ENCODE measurements at regions not wholly inside any gene's neighbourhood (a gene's known extent, or its start where the extent isn't known, plus 50 kb on each side); places are given as distances from the start of the nearest gene placed in this dataset.
A peak's percentile ranks its signal among the peaks of the same experiment; 100 is the strongest.

- Histone ChIP-seq H3K9me3 (replicated peaks in 1 of 2; ENCODE audit: control insufficient read depth in 2 of 2, insufficient read depth in 1 of 2, low read depth in 1 of 2, low read length in 2 of 2) (no peaks in the 10 kb centered on the region), H3K4ac (ENCODE audit: low read length) (no peak overlapping the region), H2BK5ac (ENCODE audit: low read length) (peak overlapping the region; percentile 99), H3K4me2 (ENCODE audit: insufficient read depth, low read length, poor library complexity, severe bottlenecking) (peak overlapping the region; percentile 81), H2AFZ (ENCODE audit: low read length) (peak overlapping the region; percentile 74), H2BK15ac (ENCODE audit: low read length) (no peak overlapping the region), H4K91ac (ENCODE audit: low read depth, low read length, poor library complexity) (no peak overlapping the region), H3K27me3 (ENCODE audit: control insufficient read depth in 3 of 3, insufficient read depth in 3 of 3, low read depth in 1 of 3, low read length in 3 of 3) (no peaks in the 10 kb centered on the region), H3K9ac (ENCODE audit: low read depth, low read length, poor library complexity) (peak overlapping the region; percentile 73), H3K18ac (ENCODE audit: low read length) (peak overlapping the region; percentile 99), H3K14ac (ENCODE audit: low read length) (no peak overlapping the region), H3K36me3 (replicated peaks in 1 of 2; ENCODE audit: control insufficient read depth in 2 of 2, insufficient read depth in 2 of 2, low read length in 2 of 2) (no peaks in the 10 kb centered on the region), H3K4me1 (ENCODE audit: control insufficient read depth in 2 of 2, insufficient read depth in 1 of 2, low read depth in 1 of 2, low read length in 2 of 2) (peaks cover 8 to 28% of the 10 kb centered on the region in 2 donors), H3K79me1 (ENCODE audit: low read depth, low read length) (no peaks in the 10 kb centered on the region), H3K27ac (replicated peaks; ENCODE audit: low read length) (peak overlapping the region; percentile 98), H3K4me3 (ENCODE audit: low read length in 2 of 2) (peak overlapping the region; percentile 70 to 86), H3K23ac (ENCODE audit: low read depth, low read length, poor library complexity) (no peak overlapping the region), H2BK12ac (ENCODE audit: low read length) (no peak overlapping the region), H2AK5ac (ENCODE audit: low read depth, low read length) (no peak overlapping the region), H2BK120ac (ENCODE audit: low read depth, low read length) (no peak overlapping the region), H4K8ac (ENCODE audit: low read depth, low read length) (no peak overlapping the region)
- peak; percentile 53 for DNase-seq (ENCODE audit: low spot score)
- no CpG with 5 or more reads among the region's 7 CpGs for WGBS, 2 donors (ENCODE audit: extremely low coverage in 2 of 2, insufficient read length in 2 of 2, insufficient replicate concordance in 1 of 2)
Observed at GRCh38 chr13:94968757-94969086, 256.4 kb upstream of the SOX21 start.

- H3K4me2 ChIP-seq (ENCODE audit: insufficient read depth, low read length, poor library complexity, severe bottlenecking): peak overlapping the region; percentile 81
- no peaks in the 10 kb centered on the region for H3K79me1 ChIP-seq (ENCODE audit: low read depth, low read length)
- peak overlapping the region; percentile 100 for H2BK120ac ChIP-seq (ENCODE audit: low read depth, low read length)
- H3K27me3 ChIP-seq (ENCODE audit: control insufficient read depth in 3 of 3, insufficient read depth in 3 of 3, low read depth in 1 of 3, low read length in 3 of 3): no peaks in the 10 kb centered on the region
- peaks cover 9 to 25% of the 10 kb centered on the region in 2 donors for H3K4me1 ChIP-seq (ENCODE audit: control insufficient read depth in 2 of 2, insufficient read depth in 1 of 2, low read depth in 1 of 2, low read length in 2 of 2)
- no CpG with 5 or more reads among the region's 56 CpGs for WGBS, 2 donors (ENCODE audit: extremely low coverage in 2 of 2, insufficient read length in 2 of 2, insufficient replicate concordance in 1 of 2)
- peak overlapping the region; percentile 71 for H2BK15ac ChIP-seq (ENCODE audit: low read length)
- H2BK5ac ChIP-seq (ENCODE audit: low read length): peak overlapping the region; percentile 99
- peak overlapping the region; percentile 74 for H2AFZ ChIP-seq (ENCODE audit: low read length)
- peak overlapping the region; percentile 98 for H3K27ac ChIP-seq (replicated peaks; ENCODE audit: low read length)
- H4K91ac ChIP-seq (ENCODE audit: low read depth, low read length, poor library complexity): peak overlapping the region; percentile 100
- peak overlapping the region; percentile 91 for H3K9ac ChIP-seq (ENCODE audit: low read depth, low read length, poor library complexity)
- peak; percentile 65 for DNase-seq (ENCODE audit: low spot score)
- peak overlapping the region; percentile 84 for H3K14ac ChIP-seq (ENCODE audit: low read length)
- H2AK5ac ChIP-seq (ENCODE audit: low read depth, low read length): peak overlapping the region; percentile 97
- peak overlapping the region; percentile 86 for H3K23ac ChIP-seq (ENCODE audit: low read depth, low read length, poor library complexity)
- peak overlapping the region; percentile 70 to 86 for H3K4me3 ChIP-seq (ENCODE audit: low read length in 2 of 2)
- no peaks in the 10 kb centered on the region for H3K36me3 ChIP-seq (replicated peaks in 1 of 2; ENCODE audit: control insufficient read depth in 2 of 2, insufficient read depth in 2 of 2, low read length in 2 of 2)
- H3K9me3 ChIP-seq (replicated peaks in 1 of 2; ENCODE audit: control insufficient read depth in 2 of 2, insufficient read depth in 1 of 2, low read depth in 1 of 2, low read length in 2 of 2): no peaks in the 10 kb centered on the region
- H2BK12ac ChIP-seq (ENCODE audit: low read length): no peak overlapping the region
- peak overlapping the region; percentile 87 for H4K8ac ChIP-seq (ENCODE audit: low read depth, low read length)
- H3K4ac ChIP-seq (ENCODE audit: low read length): peak overlapping the region; percentile 91
- H3K18ac ChIP-seq (ENCODE audit: low read length): peak overlapping the region; percentile 99
Observed at GRCh38 chr13:94968040-94968756, 255.9 kb upstream of the SOX21 start.

- H2AK5ac ChIP-seq (ENCODE audit: low read depth, low read length): peak overlapping the region; percentile 97
Observed at GRCh38 chr13:94967183-94968039, 255.1 kb upstream of the SOX21 start.

More at GRCh38 chr13:94967183-94968039, 255.1 kb upstream of the SOX21 start:
- Histone ChIP-seq H3K9ac (ENCODE audit: low read depth, low read length, poor library complexity) (peak overlapping the region; percentile 91), H3K9me3 (replicated peaks in 1 of 2; ENCODE audit: control insufficient read depth in 2 of 2, insufficient read depth in 1 of 2, low read depth in 1 of 2, low read length in 2 of 2) (peaks cover 1 to 5% of the 10 kb centered on the region in 2 donors), H3K27me3 (ENCODE audit: control insufficient read depth in 3 of 3, insufficient read depth in 3 of 3, low read depth in 1 of 3, low read length in 3 of 3) (no peaks in the 10 kb centered on the region), H4K91ac (ENCODE audit: low read depth, low read length, poor library complexity) (peak overlapping the region; percentile 100), H3K14ac (ENCODE audit: low read length) (no peak overlapping the region), H3K4me1 (ENCODE audit: control insufficient read depth in 2 of 2, insufficient read depth in 1 of 2, low read depth in 1 of 2, low read length in 2 of 2) (peaks cover 7 to 22% of the 10 kb centered on the region in 2 donors), H3K79me1 (ENCODE audit: low read depth, low read length) (no peaks in the 10 kb centered on the region), H2AFZ (ENCODE audit: low read length) (peak overlapping the region; percentile 74), H3K23ac (ENCODE audit: low read depth, low read length, poor library complexity) (peak overlapping the region; percentile 86), H3K27ac (replicated peaks; ENCODE audit: low read length) (peak overlapping the region; percentile 98), H3K4ac (ENCODE audit: low read length) (no peak overlapping the region), H4K8ac (ENCODE audit: low read depth, low read length) (peak overlapping the region; percentile 87), H3K4me2 (ENCODE audit: insufficient read depth, low read length, poor library complexity, severe bottlenecking) (peak overlapping the region; percentile 81), H3K4me3 (ENCODE audit: low read length in 2 of 2) (peak overlapping the region; percentile 70 to 86), H2BK5ac (ENCODE audit: low read length) (peak overlapping the region; percentile 99), H2BK15ac (ENCODE audit: low read length) (peak overlapping the region; percentile 71), H2BK120ac (ENCODE audit: low read depth, low read length) (peak overlapping the region; percentile 100), H2BK12ac (ENCODE audit: low read length) (no peak overlapping the region), H3K36me3 (replicated peaks in 1 of 2; ENCODE audit: control insufficient read depth in 2 of 2, insufficient read depth in 2 of 2, low read length in 2 of 2) (no peaks in the 10 kb centered on the region), H3K18ac (ENCODE audit: low read length) (peak overlapping the region; percentile 99)
- no CpG with 5 or more reads among the region's 61 CpGs for WGBS, 2 donors (ENCODE audit: extremely low coverage in 2 of 2, insufficient read length in 2 of 2, insufficient replicate concordance in 1 of 2)
- peak; percentile 57 for DNase-seq (ENCODE audit: low spot score)

Measured in neuronal stem cell (in vitro differentiated cells).